HG03159 (cell line): ENCODE measurements at regions not wholly inside any gene's neighbourhood (a gene's known extent, or its start where the extent isn't known, plus 50 kb on each side); places are given as distances from the start of the nearest gene placed in this dataset.
A peak's percentile ranks its signal among the peaks of the same experiment; 100 is the strongest.

Experiments
- ATAC-seq: cut with Tn5 transposase; IDR thresholded peaks from one replicate; pipeline ENCODE4 v1.9.1; 2021; ENCODE audit warnings: mild to moderate bottlenecking, moderate library complexity; ENCODE audit not compliant: unreplicated experiment

DNA sequence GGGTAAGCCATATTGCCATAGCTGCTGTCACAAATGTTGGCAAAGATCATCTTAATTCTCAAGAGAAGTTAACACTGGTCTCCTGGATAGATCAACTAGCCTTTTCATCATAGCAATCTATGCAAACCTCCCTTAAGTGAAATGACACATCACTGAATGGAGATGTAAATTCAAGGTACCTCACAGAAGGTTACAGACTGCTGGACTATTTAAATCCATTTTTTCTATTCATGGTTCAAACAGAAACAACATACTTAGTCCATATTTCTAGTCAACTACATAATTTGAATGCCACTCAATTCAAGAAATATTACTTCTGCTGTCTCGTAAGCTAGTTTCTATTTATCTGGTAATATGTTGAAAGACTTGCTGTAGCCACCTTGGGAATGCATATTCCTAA is 748.3 kb downstream of the C12orf50 start:
- ATAC-seq: peak; percentile 74

DNA sequence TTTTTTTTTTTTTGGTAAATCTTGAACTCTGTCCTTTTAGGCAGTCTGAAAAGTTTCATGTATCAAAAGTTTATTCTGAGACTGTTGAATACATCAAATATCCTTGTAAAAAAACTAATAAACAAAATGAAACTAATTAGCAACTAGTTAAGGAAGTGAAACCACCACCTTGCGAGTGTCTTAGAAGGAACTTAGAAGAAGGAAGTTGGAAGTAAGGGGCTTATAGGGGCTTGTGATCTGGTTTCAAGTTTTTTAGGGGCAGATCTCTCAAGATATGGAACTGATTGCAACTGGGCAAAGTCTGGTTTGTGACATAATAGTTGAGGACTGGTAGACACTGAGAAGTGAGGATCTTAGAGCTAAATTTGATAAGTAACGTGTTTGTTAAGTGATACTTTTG is 748.8 kb downstream of the C12orf50 start:
- peak; percentile 88 for ATAC-seq

DNA sequence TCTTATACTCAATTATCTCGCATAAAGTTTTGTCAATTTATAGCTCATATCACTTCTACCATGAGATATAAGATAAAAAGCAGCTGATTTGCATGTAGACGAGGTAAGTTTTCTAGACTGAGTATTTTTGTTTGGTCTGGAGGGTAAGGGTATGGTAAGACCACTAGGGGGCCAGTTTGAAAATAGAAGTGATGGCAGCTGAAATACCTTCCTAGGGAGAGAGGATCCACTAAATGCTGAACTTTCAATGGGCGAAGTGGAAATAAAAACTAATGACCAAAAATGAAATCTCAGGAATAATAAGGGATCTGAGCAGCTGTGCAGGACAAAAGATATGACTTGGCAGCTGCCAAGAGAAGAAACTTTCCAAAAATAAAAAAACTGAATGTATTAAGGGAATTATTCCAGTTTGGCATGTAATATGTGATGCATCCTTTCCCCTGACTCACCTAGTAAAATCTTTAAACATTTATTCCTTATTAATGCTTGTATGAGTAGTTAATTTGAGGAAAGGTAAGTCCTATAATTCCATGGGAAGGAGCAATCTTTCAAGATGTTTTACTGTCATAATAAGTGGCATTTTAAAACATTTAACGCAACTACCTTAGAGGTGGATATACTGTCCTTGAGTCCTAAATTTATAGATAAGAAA is 754.5 kb downstream of the C12orf50 start:
- peak; percentile 77 for ATAC-seq

DNA sequence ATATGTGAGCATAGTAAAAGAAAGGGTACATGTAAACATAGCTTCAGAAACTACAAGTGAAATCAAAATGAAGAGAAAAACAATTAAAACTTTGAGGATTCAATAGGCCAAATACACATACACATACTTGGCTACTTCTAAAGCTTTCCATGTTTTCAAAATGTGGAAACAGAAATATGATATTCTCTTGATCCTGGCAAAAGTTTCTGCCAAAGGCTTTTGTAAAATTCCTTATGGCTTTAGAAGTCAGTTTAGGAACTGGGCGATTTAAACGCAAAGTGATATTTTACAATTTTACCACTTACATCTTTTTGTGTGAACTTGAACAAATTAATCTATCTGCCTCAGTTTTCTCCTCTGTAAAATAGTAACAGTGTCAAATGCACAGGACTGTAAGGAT is 756.4 kb downstream of the C12orf50 start:
- no peak for ATAC-seq

DNA sequence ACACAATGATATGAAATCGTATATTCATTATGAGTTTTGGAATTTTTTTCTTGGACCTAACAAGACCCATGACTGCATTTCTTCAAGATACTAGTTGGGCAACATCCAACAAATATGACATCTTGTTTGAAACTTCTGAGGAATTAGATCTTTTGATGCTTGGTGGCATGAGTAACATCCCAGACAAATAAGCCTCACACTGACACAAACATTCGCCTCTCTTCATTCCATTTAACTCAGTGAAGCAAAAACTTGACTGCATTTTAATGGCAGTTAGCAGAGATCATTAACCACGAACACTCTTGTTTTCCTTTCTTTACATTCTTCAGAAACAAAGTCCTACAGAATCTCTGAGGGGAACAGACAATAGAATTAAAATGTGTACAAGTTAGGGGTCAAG is 758.3 kb downstream of the C12orf50 start:
- no peak for ATAC-seq

DNA sequence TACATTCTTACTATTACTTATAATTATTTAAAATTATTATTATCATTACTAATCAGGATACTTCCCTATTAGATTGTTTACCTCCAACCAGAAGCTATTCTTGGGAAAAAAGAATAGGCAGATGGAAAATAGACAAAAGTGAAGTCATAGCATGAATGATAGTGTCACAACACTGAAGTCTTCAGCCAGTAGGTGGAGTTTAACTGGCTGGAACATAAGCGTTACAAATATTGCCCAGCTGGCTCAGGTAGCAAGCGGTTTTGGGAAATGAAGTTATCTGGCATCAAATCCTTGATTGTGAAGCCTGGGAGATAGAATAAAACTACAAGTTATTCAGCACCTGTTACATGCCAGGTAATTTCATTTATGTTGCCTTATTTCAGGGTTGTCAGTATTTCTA is 762.9 kb downstream of the C12orf50 start:
- ATAC-seq: no peak

DNA sequence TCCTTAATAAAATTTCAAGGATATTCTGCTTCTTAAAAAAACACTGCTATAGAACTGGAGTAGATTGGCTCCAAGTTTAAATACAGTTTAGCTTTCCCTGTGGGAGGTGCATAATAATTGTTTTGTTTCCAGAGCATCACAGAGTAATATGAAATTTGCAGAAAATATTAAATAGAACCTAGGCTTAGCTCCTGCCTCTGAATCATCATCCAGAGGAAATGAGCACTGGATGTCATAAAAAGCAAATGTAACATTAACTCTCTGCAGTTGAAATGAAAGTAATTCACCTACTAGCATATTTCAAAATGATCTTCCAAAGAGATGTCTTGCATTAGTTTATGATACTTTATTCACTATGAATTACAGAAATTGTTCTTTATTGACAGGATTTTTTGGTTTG is 769.8 kb downstream of the C12orf50 start:
- ATAC-seq: no peak

DNA sequence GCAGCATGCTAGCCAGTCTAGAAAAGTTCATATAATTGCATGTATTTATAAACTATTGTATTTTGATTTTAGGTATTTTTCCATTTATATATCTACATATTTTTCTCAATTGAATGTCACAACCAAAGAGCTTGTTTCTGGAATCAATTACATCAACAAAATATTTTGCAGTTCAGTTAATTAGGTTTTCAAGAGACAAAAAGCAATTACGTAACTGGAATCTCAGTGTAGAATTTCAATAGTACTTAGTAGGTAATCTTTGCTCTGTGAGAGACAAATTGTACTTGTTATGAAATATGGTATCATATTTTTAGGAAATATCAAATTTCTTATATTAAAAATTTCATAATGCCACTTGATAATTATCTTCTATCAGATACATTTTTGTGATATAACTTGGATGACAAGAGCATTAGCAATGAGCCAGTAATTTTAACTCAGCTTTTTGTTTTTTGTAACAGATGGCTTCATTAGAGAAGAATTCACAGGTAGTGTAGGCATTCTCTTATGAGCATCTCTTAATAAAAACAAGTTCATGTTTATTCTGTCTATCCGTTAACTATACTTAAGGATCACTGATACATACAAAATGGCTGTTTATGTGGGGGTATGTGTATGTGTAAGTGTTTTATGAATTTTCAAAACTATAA is 774.7 kb downstream of the C12orf50 start:
- ATAC-seq: no peak

DNA sequence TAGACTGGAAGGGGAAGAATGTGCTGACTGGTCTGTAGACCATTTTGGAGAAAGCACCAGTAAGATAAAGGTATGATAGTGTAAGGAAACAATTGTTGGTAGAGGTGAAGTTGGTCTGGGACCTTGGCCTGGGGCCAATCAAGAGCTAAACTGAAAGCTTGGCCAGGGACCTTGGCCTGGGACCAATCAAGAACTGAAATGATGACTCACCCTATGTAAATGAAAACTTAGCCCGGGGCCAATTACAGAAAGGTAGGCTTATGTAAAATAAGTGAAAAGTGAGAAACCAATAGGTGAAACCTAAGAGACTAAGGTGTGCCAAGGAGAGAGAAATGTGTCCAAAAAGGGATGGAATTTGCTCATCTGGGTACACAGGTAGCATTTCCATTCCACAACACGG is 776.0 kb downstream of the C12orf50 start:
- ATAC-seq: no peak

DNA sequence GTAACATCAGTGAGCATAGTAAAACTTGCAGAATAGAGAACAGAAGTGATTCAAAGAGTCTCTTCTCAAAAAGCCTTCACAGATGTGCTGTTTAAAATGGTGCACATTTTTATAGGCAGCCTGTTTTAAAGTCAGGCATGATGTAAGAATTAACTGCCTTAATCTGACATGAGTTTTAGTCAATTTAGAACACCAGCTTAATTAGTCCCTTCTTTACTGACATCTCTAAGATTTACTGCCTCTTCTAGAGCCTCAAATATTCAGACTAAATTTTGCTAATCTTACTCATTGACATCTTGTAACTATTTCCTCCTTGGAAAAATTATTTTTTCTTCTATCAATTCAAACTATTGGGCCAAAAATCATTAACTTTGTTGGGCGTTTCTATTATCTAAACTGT is 782.5 kb downstream of the C12orf50 start:
- no peak for ATAC-seq

DNA sequence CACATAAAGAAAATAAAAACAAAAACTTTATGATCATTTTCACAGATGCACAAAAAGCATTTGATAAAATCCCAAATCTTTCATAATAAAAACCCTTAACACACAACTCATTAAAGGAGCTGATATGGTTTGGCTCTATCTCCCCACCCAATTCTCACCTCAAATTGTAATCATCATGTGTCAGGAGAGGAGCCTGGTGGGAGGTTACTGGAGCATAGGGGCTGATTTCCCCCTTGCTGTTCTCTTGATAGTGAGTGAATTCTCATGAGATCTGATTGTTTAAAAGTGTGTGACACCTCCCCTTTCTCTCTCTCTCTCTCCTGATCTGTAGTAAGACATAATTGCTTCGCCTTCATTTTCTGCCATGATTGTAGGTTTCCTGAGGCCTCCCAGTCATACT is 790.7 kb downstream of the C12orf50 start:
- no peak for ATAC-seq

DNA sequence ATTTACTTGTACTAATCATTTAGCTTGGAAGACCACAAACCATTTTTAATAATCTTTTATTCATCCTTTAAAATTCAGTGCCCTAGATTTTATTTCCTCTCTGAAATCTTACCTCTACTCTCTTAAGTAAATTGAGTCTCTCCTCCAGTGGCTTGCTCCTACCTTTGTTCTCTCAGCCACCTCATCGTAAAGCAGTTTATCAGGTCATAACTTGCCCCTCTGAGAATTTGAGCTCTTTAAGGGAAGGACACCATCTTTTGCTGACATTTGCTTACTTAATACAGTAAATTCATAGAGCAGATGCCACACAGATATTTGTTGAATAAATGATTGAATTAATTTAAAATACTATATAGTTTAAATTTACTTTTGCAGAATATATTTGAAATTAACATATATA is 794.3 kb downstream of the C12orf50 start:
- ATAC-seq: no peak

DNA sequence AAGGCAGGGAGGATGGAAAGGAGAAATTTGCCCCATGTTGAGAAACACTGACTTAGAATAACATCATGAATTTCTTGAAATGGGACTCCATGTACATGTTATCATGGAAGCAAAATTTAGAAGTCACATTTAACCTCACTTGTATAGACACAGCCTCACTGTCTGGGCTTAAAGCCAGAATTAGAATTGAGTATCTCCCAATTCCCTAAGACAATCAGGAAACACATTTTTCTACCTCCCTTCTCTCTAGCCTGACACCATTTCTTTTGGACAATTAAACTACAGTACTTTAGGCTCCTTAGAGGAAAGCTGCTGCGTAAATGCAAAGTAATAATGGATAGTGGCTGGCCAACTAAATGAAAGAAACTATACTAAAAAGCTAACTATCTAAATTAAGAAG is 795.5 kb downstream of the C12orf50 start:
- ATAC-seq: no peak

DNA sequence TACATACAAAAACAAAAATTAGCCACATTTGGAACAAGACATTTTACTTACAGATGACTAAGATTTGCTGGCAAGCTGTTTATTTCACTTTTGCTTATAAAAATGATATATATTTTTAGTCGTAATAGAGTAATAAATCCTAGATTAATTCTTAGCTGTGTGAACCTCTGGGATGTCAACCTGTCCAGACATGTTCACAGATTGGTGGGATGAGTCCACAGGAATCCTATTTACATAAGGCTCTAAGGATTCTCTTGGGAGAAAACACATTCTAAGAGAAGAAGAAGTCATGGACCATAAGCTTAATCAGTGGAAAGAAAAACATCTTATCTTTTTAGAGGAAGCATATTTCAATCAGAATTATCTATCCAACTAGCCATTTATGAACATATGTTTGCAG is 797.4 kb downstream of the C12orf50 start:
- ATAC-seq: no peak

DNA sequence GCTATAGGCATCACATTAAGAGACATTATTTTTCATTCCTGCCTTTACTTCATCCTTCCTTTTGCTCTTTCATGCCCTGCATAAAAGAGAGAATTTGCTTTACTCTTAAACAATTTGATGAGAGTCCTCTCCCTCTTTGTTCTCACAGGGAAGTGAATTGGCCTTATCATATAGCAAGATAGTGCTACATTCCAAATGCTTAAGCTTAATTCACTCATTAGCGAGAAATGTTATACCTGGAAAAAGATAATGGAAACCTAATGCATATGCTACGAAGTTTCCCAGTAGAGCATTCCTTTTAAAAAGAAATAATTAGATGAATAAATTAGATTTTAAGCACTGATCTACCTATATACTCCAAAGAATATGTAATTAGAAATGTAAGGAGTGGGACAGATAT is 798.8 kb downstream of the C12orf50 start:
- ATAC-seq: no peak

DNA sequence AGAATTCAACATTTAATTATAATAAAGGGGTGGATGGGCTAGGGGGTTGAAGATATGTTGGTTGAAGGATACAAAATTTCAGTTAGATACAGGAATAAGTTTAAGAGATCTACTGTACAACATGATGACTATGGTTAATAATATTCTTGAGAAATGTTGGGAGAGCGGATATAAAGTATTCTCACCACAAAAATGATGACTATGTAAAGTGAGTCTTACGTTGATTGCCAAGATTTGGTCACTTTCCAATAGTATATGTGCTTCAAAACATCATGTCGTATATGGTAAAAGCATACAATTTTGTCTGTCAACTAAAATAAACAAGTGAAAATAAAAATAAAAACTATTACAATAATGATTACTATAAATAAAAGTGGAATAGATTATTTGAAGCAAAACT is 802.0 kb downstream of the C12orf50 start:
- no peak for ATAC-seq

DNA sequence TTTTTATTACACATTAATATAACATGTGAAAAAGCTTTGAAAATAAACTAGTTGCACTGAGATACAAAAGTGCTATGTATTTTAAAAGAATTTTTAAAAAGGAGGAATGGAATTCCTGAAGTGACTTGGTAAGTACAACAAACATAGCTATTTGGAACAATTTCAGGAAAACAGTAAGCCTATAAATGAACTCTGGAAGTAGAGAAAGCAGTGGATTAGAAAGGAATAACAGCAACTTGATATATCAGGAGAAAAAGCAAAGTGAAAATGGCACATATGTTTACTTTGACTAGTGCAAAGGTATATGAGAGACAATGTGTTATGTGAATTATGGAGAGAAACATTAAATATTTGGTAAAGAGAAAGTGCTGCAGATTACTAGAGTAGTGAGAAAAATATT is 811.7 kb downstream of the C12orf50 start:
- ATAC-seq: no peak

DNA sequence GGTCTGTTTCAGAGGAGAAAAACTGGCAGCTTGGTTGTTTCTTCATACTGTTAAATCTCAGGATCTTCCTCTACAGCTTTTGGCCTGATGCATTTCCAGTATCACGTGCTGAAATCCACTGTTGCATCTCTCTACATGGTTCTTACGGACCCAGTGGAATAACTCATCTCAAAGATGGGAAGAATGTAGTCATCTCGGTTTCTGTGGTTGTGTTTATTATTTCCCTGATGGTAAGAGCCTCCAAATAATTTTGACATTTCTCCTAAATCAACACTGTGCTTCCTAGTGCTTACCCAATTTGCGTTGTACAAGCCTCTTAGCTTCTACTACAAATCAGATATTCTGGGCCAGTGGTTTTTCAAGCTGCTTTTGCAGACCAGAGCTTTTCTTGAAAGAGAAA is 812.8 kb downstream of the C12orf50 start:
- no peak for ATAC-seq

DNA sequence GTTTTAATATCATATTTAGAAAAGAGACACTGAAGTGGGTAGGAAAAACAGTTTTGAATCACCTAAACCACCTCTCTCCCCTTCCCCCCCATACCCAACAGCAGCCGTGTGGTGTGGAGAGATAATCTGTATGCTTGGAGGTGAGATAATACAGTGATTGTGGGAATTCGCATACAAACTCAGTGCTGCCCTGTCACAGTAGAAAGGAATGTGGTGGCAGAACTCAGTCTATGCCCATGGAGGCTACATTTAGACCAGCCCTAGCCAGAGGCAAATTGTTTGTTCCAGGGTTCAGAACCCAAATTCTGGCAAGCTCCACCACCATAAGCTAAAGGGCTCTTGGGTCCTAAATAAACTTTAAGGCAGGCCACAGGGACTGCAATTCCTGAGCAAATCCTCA is 827.0 kb downstream of the C12orf50 start:
- no peak for ATAC-seq

DNA sequence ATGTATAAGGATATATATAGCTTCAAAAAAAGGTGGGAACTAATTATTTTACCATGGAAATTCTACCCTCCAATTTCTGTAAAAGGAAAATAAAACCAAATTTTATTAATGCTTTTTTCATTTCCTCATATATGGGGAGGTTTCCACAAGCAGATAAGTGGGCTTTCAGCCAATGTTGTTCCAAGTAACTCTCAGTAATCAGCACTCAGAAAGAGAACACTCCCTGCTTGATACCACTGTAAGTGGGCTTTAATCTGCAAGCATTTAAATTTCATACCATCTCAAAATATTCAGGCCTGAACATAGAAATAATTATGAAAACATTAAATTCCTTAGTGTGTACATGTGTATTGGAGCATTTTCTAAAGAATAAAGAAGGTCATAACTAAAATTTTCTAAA is 827.6 kb downstream of the C12orf50 start:
- no peak for ATAC-seq

DNA sequence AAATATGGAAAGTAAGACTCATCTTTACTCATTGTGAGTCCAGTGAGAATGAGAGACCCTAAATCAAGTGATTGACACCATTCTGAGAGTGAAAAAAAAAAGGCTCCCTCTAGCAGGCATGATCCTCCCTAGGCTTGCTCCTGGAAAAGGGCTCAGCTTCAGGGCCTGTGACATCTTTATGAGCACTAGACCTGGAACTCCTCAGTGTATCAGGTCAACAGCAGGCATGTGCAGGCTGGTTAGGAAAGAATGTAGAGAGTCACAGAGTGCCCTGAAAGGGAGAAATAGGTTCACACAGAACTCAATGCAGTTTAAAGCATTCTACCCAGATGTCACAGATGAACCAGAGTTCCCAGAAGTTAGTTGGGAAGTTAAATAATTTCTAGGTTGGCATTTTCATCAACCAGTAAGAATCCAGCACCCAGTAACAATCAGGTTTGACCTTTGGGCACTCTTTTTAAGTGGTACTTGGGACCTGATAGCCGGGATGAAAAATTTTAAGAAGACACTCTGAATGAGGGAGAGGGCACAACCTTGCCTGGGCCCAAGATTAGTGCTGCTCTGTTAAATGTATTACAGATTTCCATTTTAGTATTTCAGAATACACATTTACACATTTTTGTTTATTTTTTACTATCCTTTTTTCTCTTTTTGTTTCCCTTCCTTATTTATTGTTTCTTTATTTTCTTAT is 828.8 kb downstream of the C12orf50 start:
- no peak for ATAC-seq

DNA sequence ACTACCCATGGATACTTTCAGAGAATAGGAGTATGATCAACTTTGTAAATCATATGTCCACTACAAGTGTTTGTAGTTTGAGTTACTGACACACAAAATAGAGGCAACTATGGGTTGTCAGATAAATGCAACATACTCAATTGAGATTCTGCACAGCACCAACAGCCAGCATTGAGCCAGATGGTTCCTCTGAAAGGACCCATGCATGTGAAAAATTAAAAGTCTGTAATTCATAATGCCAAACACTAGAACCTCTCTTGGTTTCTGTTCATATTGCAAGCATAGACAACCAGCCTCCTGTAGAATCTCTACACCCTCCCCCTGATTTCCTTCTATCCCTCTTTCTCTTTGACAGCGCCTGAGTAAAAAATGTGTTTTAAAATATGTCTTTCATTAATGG is 831.0 kb downstream of the C12orf50 start:
- no peak for ATAC-seq
